OCI-LY7 (cell line): ENCODE measurements at regions not wholly inside any gene's neighbourhood (a gene's known extent, or its start where the extent isn't known, plus 50 kb on each side); places are given as distances from the start of the nearest gene placed in this dataset.
A peak's percentile ranks its signal among the peaks of the same experiment; 100 is the strongest.

Source experiments
- BruUV-seq: library from RNA; stranded (reverse); fragments of 400-500 nt; replicated peaks from 2 replicates; lab custom pipeline; 2021; lab: Mats Ljungman, UMichigan
- CTCF ChIA-PET: fragments of 300-600 bp; sonication (Branson Sonifier 250); formaldehyde crosslinking; loops from one replicate; lab custom pipeline; 2022; ENCODE audit warnings: antibody characterized with exemption; ENCODE audit not compliant: unreplicated experiment; lab: Charles Lee
- POLR2A ChIA-PET: fragments of 300-600 bp; sonication (Branson Sonifier 250); formaldehyde crosslinking; loops from one replicate; lab custom pipeline; 2022; ENCODE audit warnings: antibody characterized with exemption; lab: Charles Lee
- DNase-seq: peaks from one replicate; pipeline ENCODE4 v3.0.0-alpha.2; 2015; ENCODE audit warnings: low spot score
- H2AFZ ChIP-seq: fragments of 200-600 bp; sonication (generic), shearing (Covaris generic); 2 replicates; pipeline ENCODE4 v1.6.1; 2014; ENCODE audit warnings: mild to moderate bottlenecking, antibody characterized with exemption, low read length, moderate library complexity
- H3K27ac ChIP-seq: fragments of 200-600 bp; sonication (generic); 2 replicates; pipeline ENCODE4 v1.5.1; 2014; ENCODE audit warnings: mixed run types, low read depth, mild to moderate bottlenecking, moderate library complexity, low read length, inconsistent platforms; ENCODE audit not compliant: poor library complexity, severe bottlenecking
- H3K36me3 ChIP-seq: fragments of 200-600 bp; sonication (generic); 2 replicates; pipeline ENCODE4 v1.6.1; 2014; ENCODE audit warnings: mild to moderate bottlenecking, antibody characterized with exemption, low read length, moderate library complexity, mixed read lengths; ENCODE audit not compliant: insufficient read depth
- H3K4me1 ChIP-seq: fragments of 200-600 bp; sonication (generic); 2 replicates; pipeline ENCODE4 v1.5.1; 2014; ENCODE audit warnings: mild to moderate bottlenecking, low read length; ENCODE audit not compliant: insufficient read depth, poor library complexity, severe bottlenecking
- H3K4me2 ChIP-seq: fragments of 200-600 bp; sonication (generic); 2 replicates; pipeline ENCODE4 v1.6.1; 2014; ENCODE audit warnings: mild to moderate bottlenecking, low read length
- H3K4me3 ChIP-seq: fragments of 200-600 bp; sonication (generic); 2 replicates; pipeline ENCODE4 v1.5.1; 2014; ENCODE audit warnings: mild to moderate bottlenecking, low read depth, low read length; ENCODE audit not compliant: poor library complexity, severe bottlenecking
- H3K79me2 ChIP-seq: fragments of 200-600 bp; sonication (generic); 2 replicates; pipeline ENCODE4 v1.6.1; 2016; ENCODE audit warnings: low read depth, mild to moderate bottlenecking, low read length, moderate library complexity, mixed read lengths; ENCODE audit not compliant: insufficient read depth
- H3K9me2 ChIP-seq: fragments of 200-600 bp; sonication (generic); 2 replicates; pipeline ENCODE4 v1.6.1; 2016; ENCODE audit warnings: mild to moderate bottlenecking, low read length, mixed read lengths; ENCODE audit not compliant: insufficient read depth
- H3K9me3 ChIP-seq: fragments of 200-600 bp; sonication (generic); 2 replicates; pipeline ENCODE4 v1.6.1; 2014; ENCODE audit warnings: mild to moderate bottlenecking, mixed run types, low read length, mixed read lengths
- H4K20me1 ChIP-seq: fragments of 200-600 bp; sonication (generic); 2 replicates; pipeline ENCODE4 v1.6.1; 2014; ENCODE audit warnings: mild to moderate bottlenecking, antibody characterized with exemption, low read length, moderate library complexity, mixed read lengths; ENCODE audit not compliant: insufficient read depth
- EZH2phosphoT487 ChIP-seq: fragments of 200-600 bp; sonication (generic); IDR thresholded peaks from 2 replicates; pipeline ENCODE4 v1.6.1; 2018; ENCODE audit warnings: low read depth, borderline replicate concordance, mild to moderate bottlenecking, mixed run types, antibody characterized with exemption, low read length, moderate library complexity, mixed read lengths
- intact Hi-C: fragments of 100-400 bp; cut with micrococcal nuclease; formaldehyde crosslinking; loops from one replicate; pipeline ENCODE4 v1.10.0; 2022; ENCODE audit not compliant: unreplicated experiment
- TF ChIP-seq, protein P1 (sequence below): fragments of 200-600 bp; sonication (generic); conservative IDR thresholded peaks from 2 replicates; pipeline ENCODE4 v1.5.1; 2014; ENCODE audit warnings: mild to moderate bottlenecking, antibody characterized with exemption, low read length, moderate library complexity, mixed read lengths

DNA sequence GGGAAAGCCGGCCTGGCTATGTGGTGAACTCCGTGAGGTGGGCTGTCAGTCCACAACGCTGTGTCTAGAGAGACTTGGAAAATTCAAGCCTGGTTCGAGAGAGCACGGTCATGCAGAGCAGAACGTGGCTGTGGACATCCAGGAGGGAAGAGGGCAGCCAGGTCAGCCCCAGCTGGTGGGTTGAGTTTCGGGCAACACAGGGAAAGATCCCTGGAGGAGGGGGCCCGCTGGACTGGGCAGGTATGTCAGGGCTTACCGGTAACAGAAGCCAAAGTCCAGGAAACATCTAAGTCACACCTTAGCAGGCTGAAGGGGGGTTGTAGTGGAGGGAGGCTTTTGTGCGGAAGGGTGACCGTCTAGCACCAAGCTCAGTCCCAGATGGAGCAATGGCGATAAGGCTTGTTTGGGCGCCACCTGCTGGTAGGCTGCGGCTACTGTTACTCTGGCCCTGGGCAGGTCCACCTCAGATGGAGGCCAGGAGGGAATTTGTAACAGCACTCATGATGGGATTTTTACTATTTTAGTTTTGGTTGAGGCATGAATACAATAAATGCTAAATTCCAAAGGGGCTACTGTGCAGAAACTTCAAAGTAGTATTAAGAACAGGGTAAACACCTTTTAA lies 143.3 kb upstream of the ZNF644 start:
- ChIA-PET CTCF (interaction anchor here (1.0 to 1.6 kb wide), 2 partner anchors 113 to 147 kb away, joined by 4 to 6 read pairs; no protein-coding TSS in a partner anchor), POLR2A (interaction anchor here (0.8 to 1.2 kb wide), 2 partner anchors 35 to 248 kb away, joined by 3 read pairs; no protein-coding TSS in a partner anchor)
- Histone ChIP-seq H3K9me3 (no peaks in the 10 kb centered on the region), H4K20me1 (no peaks in the 10 kb centered on the region), H3K4me1 (no peaks in the 10 kb centered on the region), H3K4me2 (no peak overlapping the region), H3K9me2 (no peaks in the 10 kb centered on the region), H3K36me3 (no peaks in the 10 kb centered on the region), H2AFZ (no peak overlapping the region), H3K27ac (no peak overlapping the region), H3K4me3 (no peak overlapping the region), H3K79me2 (no peaks in the 10 kb centered on the region)
- peak; percentile 61 for DNase-seq
- no TSS peak for BruUV-seq
- intact Hi-C loops: loop anchor here (1.0 to 5.0 kb wide), 3 partner anchors 147 to 444 kb away; partner anchors contain the start of gene HFM1
- TF ChIP-seq, protein P1, sequence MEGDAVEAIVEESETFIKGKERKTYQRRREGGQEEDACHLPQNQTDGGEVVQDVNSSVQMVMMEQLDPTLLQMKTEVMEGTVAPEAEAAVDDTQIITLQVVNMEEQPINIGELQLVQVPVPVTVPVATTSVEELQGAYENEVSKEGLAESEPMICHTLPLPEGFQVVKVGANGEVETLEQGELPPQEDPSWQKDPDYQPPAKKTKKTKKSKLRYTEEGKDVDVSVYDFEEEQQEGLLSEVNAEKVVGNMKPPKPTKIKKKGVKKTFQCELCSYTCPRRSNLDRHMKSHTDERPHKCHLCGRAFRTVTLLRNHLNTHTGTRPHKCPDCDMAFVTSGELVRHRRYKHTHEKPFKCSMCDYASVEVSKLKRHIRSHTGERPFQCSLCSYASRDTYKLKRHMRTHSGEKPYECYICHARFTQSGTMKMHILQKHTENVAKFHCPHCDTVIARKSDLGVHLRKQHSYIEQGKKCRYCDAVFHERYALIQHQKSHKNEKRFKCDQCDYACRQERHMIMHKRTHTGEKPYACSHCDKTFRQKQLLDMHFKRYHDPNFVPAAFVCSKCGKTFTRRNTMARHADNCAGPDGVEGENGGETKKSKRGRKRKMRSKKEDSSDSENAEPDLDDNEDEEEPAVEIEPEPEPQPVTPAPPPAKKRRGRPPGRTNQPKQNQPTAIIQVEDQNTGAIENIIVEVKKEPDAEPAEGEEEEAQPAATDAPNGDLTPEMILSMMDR: peak; percentile 96
- TF ChIP-seq EZH2phosphoT487: no peak

DNA sequence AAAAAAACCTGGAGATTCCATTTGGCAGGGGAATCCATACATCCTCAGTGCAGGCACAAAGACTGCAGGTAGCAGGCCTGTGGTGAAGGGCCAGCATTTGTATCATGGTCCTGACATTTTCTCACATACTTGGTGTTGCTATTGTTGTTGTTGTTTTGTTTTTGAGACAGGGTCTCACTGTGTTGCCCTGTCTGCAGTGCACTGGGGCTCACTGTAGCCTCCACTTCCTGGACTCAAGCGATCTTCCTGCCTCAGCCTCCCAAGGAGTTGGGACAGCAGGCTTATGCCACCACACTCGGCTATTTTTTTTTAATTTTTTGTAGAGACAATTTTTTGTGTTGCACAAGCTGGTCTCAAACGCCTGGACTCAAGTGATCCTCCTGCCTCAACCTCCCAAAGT lies 140.8 kb upstream of the ZNF644 start:
- intact Hi-C loops: no loop called here
- H3K4me1 ChIP-seq: no peaks in the 10 kb centered on the region
- ChIA-PET CTCF (no interaction called here), POLR2A (no interaction called here)
- H3K4me3 ChIP-seq: no peak overlapping the region
- TF ChIP-seq EZH2phosphoT487: no peak
- TF ChIP-seq, protein P1: no peak
- no peak overlapping the region for H2AFZ ChIP-seq
- no peak overlapping the region for H3K4me2 ChIP-seq
- BruUV-seq: no TSS peak
- H3K79me2 ChIP-seq: no peaks in the 10 kb centered on the region
- no peaks in the 10 kb centered on the region for H4K20me1 ChIP-seq
- H3K27ac ChIP-seq: no peak overlapping the region
- no peak for DNase-seq
- H3K9me2 ChIP-seq: no peaks in the 10 kb centered on the region
- no peaks in the 10 kb centered on the region for H3K9me3 ChIP-seq
- no peaks in the 10 kb centered on the region for H3K36me3 ChIP-seq

DNA sequence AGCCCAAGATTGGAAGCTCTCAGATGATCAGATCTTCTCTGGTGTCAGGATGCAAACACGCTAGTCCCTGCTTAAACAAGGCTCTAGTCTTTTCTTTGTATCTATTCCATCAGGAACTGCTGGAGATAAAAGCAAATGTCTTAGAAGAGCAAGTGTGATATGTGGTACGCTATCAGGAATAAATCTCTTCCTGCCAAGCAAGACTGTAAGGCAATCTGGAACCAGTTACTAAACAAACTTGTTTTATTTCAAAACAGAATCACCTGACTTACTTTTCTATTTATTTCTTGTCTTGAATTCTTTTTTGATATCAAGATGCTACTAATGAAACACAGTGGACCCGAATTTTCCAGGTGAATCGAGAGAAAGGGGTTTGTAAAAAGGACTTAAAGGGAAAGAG lies 139.9 kb upstream of the ZNF644 start:
- Histone ChIP-seq H3K79me2 (no peaks in the 10 kb centered on the region), H4K20me1 (no peaks in the 10 kb centered on the region), H3K4me3 (no peak overlapping the region), H3K9me3 (no peaks in the 10 kb centered on the region), H3K9me2 (no peaks in the 10 kb centered on the region), H3K4me1 (no peaks in the 10 kb centered on the region), H3K36me3 (no peaks in the 10 kb centered on the region), H3K27ac (no peak overlapping the region), H3K4me2 (no peak overlapping the region), H2AFZ (no peak overlapping the region)
- DNase-seq: no peak
- no TSS peak for BruUV-seq
- intact Hi-C loops: no loop called here
- ChIA-PET CTCF (no interaction called here), POLR2A (no interaction called here)
- TF ChIP-seq, protein P1: no peak
- no peak for TF ChIP-seq EZH2phosphoT487
